PC-3 (cell line): ENCODE measurements at regions not wholly inside any gene's neighbourhood (a gene's known extent, or its start where the extent isn't known, plus 50 kb on each side); places are given as distances from the start of the nearest gene placed in this dataset.

Source experiments
- CTCF ChIP-seq: fragments of 300-600 bp; sonication (generic); conservative IDR thresholded peaks from 2 replicates; pipeline ENCODE4 v1.5.1; 2017; ENCODE audit warnings: antibody characterized with exemption, low read depth, mild to moderate bottlenecking, low read length
- EZH2 ChIP-seq: fragments of 300-600 bp; sonication (generic); IDR thresholded peaks from one replicate; pipeline ENCODE4 v1.6.1; 2017; ENCODE audit warnings: antibody characterized with exemption, mild to moderate bottlenecking, low read length; ENCODE audit not compliant: unreplicated experiment

- TF ChIP-seq EZH2 (no peak), CTCF (no peak)
Observed at GRCh38 chr11:110984147-110984546, 261.4 kb upstream of the POU2AF2 start.
